ENCODE measurements at regions not wholly inside any gene's neighbourhood (a gene's known extent, or its start where the extent isn't known, plus 50 kb on each side); places are given as distances from the start of the nearest gene placed in this dataset.

GRCh38 chr13:83183439-83184149, 698.7 kb downstream of the SLITRK1 start:
- Histone ChIP-seq H3K79me2 (replicated peaks; ENCODE audit: insufficient read depth, low read length) (no peaks in the 10 kb centered on the region), H3K27me3 (ENCODE audit: insufficient read depth, low read depth, low read length) (no peaks in the 10 kb centered on the region), H3K27ac (ENCODE audit: low read length) (no peak overlapping the region), H3K9me3 (ENCODE audit: low read length) (no peaks in the 10 kb centered on the region), H2AFZ (ENCODE audit: low read depth, low read length) (no peak overlapping the region), H3K9me2 (ENCODE audit: insufficient read depth, low read length) (no peaks in the 10 kb centered on the region), H3F3A (ENCODE audit: insufficient read depth, low read length, poor library complexity, severe bottlenecking) (no peaks in the 10 kb centered on the region), H3K4me3 (ENCODE audit: low read length) (no peak overlapping the region), H3K4me2 (ENCODE audit: low read length) (no peak overlapping the region), H4K20me1 (ENCODE audit: insufficient read depth) (no peaks in the 10 kb centered on the region), H3K36me3 (ENCODE audit: insufficient read depth, low read length) (no peaks in the 10 kb centered on the region), H3K9ac (ENCODE audit: low read length) (no peak overlapping the region)
- TF ChIP-seq, protein P1, sequence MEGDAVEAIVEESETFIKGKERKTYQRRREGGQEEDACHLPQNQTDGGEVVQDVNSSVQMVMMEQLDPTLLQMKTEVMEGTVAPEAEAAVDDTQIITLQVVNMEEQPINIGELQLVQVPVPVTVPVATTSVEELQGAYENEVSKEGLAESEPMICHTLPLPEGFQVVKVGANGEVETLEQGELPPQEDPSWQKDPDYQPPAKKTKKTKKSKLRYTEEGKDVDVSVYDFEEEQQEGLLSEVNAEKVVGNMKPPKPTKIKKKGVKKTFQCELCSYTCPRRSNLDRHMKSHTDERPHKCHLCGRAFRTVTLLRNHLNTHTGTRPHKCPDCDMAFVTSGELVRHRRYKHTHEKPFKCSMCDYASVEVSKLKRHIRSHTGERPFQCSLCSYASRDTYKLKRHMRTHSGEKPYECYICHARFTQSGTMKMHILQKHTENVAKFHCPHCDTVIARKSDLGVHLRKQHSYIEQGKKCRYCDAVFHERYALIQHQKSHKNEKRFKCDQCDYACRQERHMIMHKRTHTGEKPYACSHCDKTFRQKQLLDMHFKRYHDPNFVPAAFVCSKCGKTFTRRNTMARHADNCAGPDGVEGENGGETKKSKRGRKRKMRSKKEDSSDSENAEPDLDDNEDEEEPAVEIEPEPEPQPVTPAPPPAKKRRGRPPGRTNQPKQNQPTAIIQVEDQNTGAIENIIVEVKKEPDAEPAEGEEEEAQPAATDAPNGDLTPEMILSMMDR (IDR thresholded peaks at IDR 0.05; ENCODE audit: poor library complexity, severe bottlenecking) = no peak
- TF ChIP-seq RAD21 (conservative IDR thresholded peaks at IDR 0.05) (no peak), POLR2AphosphoS5 (IDR thresholded peaks at IDR 0.05) (no peak), TAF1 (IDR thresholded peaks at IDR 0.05; ENCODE audit: low read depth) (no peak), REST (IDR thresholded peaks at IDR 0.05; ENCODE audit: borderline replicate concordance) (no peak), EP300 (conservative IDR thresholded peaks at IDR 0.05; ENCODE audit: poor library complexity, severe bottlenecking) (no peak), MXI1 (conservative IDR thresholded peaks at IDR 0.05; ENCODE audit: poor library complexity, severe bottlenecking) (no peak), EZH2 (IDR thresholded peaks at IDR 0.05; ENCODE audit: borderline replicate concordance, insufficient read depth, low read length, poor library complexity, severe bottlenecking) (no peak), SMC3 (conservative IDR thresholded peaks at IDR 0.05; ENCODE audit: poor library complexity) (no peak)

DNA sequence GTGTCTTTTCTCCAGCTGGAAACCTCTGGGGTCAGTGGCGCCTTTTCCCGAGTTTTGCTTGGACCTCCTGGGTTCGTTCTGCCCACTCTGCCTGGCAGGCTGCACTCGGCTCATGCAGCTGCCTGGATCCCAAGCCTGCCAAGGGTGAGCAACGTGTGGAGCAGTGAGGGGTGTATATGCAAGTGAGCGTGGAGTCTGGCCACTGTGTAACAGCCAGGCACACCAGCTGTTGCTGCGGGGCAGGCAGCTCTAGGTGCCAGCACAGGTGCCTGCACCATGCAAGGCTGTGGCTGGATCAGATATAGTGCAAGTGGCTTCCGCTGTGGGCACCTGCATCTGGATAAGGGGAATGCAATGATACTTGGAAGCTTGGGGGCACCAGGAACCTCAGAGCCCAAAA, 699.4 kb downstream of the SLITRK1 start:
- H3K9me3 ChIP-seq (ENCODE audit: low read length) = no peaks in the 10 kb centered on the region
- H3K27ac ChIP-seq (ENCODE audit: low read length) = no peak overlapping the region
- no peak overlapping the region for H3K9ac ChIP-seq (ENCODE audit: low read length)

More for the DNA sequence above, 699.4 kb downstream of the SLITRK1 start:
- Histone ChIP-seq H4K20me1 (ENCODE audit: insufficient read depth) (no peaks in the 10 kb centered on the region), H3K4me2 (ENCODE audit: low read length) (no peak overlapping the region), H3K27me3 (ENCODE audit: insufficient read depth, low read depth, low read length) (no peaks in the 10 kb centered on the region), H2AFZ (ENCODE audit: low read depth, low read length) (no peak overlapping the region), H3K4me3 (ENCODE audit: low read length) (no peak overlapping the region), H3K9me2 (ENCODE audit: insufficient read depth, low read length) (no peaks in the 10 kb centered on the region), H3K79me2 (replicated peaks; ENCODE audit: insufficient read depth, low read length) (no peaks in the 10 kb centered on the region), H3K36me3 (ENCODE audit: insufficient read depth, low read length) (no peaks in the 10 kb centered on the region), H3F3A (ENCODE audit: insufficient read depth, low read length, poor library complexity, severe bottlenecking) (no peaks in the 10 kb centered on the region)
- TF ChIP-seq REST (IDR thresholded peaks at IDR 0.05; ENCODE audit: borderline replicate concordance) = no peak
- TF ChIP-seq POLR2AphosphoS5 (IDR thresholded peaks at IDR 0.05) = no peak
- TF ChIP-seq, protein P1 (IDR thresholded peaks at IDR 0.05; ENCODE audit: poor library complexity, severe bottlenecking) = no peak
- no peak for TF ChIP-seq EP300 (conservative IDR thresholded peaks at IDR 0.05; ENCODE audit: poor library complexity, severe bottlenecking)
- no peak for TF ChIP-seq EZH2 (IDR thresholded peaks at IDR 0.05; ENCODE audit: borderline replicate concordance, insufficient read depth, low read length, poor library complexity, severe bottlenecking)
- no peak for TF ChIP-seq TAF1 (IDR thresholded peaks at IDR 0.05; ENCODE audit: low read depth)
- TF ChIP-seq SMC3 (conservative IDR thresholded peaks at IDR 0.05; ENCODE audit: poor library complexity) = no peak
- no peak for TF ChIP-seq MXI1 (conservative IDR thresholded peaks at IDR 0.05; ENCODE audit: poor library complexity, severe bottlenecking)
- TF ChIP-seq RAD21 (conservative IDR thresholded peaks at IDR 0.05) = no peak
